GM18868 (cell line): ENCODE measurements at regions not wholly inside any gene's neighbourhood (a gene's known extent, or its start where the extent isn't known, plus 50 kb on each side); places are given as distances from the start of the nearest gene placed in this dataset.
"Not testable (repeated sequence)": the region's sequence is repeated elsewhere in the genome, so short reads cannot be mapped to it uniquely, and the experiment has no call there.

Experiments used
- ATAC-seq: cut with Tn5 transposase; IDR thresholded peaks from one replicate; pipeline ENCODE4 v1.9.1; 2021; ENCODE audit warnings: mild to moderate bottlenecking, moderate library complexity; ENCODE audit not compliant: unreplicated experiment

DNA sequence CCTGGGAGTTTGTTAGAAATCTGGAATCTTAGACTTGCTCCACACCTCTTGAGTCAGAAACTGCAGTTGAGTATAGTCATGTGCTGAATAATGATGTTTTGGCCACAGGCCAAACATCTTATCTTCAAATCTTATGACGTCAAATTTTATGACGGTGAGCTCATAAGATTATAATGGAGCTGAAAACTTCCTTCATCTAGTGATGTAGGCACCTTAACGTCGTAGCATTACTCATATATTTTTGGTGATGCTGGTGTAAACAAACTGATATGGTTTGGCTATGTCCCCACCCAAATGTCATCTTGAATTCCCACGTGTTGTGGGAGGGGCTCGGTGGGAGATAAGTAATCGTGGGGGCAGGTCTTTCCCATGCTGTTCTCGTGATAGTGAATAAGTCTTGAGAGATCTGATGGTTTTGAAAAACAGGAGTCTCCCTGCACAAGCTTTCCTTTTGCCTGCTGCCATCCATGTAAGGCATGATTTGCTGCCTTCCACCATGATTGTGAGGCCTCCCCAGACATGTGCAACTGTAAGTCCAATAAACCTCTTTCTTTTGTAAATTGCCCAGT, 268.0 kb upstream of the PROK2 start:
- ATAC-seq: no peak

- no peak for ATAC-seq
These were observed 265.8 kb upstream of the PROK2 start for GRCh38 chr3:72050771-72051170.

GRCh38 chr3:72050048-72050632, 265.2 kb upstream of the PROK2 start:
- no peak for ATAC-seq

- ATAC-seq: no peak
These were observed 264.4 kb upstream of the PROK2 start for GRCh38 chr3:72049300-72049699.

GRCh38 chr3:72048873-72049272, 263.9 kb upstream of the PROK2 start:
- no peak for ATAC-seq

GRCh38 chr3:72047221-72047871, 262.4 kb upstream of the PROK2 start:
- no peak for ATAC-seq

DNA sequence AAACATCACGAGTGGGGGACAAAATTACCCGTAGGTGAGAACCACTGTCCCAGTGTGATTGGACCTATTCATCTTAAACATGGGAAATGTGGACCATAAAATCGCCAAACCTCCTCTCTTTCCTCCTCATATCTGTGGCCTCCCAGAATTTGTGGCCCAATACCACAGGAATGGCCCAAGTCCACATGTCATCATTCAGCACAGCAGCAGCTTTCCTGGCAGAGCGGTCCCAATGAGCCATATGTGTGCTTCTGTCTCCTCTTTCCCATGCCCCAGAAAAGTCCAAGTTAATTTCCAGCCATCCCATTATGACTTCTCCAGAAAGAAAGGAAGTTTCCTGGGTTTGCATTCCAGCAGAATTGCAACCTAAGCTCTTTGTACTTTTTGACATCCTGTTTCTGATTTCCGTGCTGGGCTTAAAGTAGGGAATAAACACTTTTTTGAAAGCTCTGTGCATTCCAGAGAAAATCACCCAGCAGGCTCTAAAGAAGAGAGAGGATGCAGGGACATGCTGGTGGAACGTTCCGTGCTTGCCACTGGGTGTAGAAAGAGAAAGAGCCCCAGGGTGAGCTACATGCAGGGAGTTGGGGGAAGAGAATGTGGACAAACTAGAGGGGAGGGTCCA, 259.4 kb upstream of the PROK2 start:
- no peak for ATAC-seq

- peak; percentile 37 for ATAC-seq
These were observed 258.5 kb upstream of the PROK2 start for GRCh38 chr3:72043204-72044133.

DNA sequence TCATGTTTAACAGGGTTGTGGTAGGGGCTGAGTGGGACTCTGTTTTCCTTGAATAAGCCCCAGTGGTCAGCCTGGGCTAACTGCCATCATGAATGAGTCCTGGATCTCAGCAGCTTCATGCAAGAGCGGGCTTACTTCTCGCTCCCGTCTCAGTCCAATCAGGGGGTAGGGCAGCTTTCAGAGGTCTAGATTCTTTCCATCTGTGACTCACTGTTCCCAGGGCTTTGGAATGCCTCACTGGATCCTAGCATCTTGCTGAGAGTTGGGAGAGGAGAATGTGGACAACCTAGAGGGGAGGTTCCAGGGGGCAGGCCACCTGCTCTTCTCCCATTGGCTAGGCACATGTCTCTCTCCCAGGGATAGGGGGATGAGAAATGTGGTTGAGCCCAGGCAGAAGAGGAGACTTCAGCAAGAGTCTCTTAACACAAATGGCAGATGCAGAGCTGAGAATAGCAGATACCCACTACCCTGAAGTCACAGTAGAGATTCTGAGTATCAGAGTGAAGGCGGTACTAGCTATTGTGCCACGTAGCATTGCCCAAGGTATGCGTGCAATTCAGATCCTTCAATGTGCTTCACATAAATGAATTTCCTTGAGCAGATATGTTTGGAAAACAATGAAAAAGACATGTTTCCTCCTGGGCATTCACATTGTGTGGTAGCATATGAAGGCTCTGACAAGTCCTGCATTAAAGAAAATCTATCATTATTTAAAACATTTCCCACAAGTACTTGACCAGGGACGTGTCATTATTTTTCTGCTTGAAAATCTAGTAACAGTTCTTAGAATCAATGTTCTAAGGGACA, 257.7 kb upstream of the PROK2 start:
- ATAC-seq: no peak

DNA sequence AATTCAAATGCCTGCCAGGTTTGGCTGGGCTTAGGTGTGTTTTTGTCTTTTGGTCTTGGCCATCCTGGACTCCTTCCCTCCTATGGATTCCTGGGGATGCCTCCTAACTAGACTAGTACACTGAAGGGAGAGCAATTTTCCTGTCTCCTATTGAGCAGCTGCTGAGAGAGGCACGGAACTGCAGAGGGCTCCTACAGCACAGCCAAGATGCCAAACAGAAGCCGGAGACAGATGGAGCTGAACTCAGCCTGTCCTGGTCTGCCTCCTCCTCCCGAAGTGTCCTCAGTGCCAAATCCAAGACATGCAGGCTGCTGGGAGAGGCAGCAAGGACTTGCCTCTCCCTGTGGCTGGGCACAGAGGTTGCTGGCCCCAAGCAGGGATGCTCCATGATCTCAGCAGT, 256.6 kb upstream of the PROK2 start:
- ATAC-seq: no peak

DNA sequence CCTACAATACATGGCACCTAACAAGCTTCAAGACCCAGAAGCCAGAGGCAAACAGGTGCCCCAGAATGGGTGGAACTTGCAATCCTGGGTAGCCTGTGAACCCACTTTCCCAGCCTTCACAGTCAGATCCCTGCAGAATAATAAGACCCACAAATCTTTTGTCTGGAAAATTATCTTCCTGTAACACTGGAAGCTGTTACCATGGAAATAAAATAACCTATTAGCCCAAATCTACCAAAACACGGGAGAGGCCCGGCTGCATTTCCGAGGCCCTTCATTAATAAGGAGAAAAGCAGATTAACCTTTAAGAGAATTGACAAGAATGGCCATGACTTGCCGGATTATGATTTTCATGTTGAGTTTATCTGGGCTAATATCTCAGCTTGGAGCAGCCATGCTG, 256.1 kb upstream of the PROK2 start:
- ATAC-seq: no peak

DNA sequence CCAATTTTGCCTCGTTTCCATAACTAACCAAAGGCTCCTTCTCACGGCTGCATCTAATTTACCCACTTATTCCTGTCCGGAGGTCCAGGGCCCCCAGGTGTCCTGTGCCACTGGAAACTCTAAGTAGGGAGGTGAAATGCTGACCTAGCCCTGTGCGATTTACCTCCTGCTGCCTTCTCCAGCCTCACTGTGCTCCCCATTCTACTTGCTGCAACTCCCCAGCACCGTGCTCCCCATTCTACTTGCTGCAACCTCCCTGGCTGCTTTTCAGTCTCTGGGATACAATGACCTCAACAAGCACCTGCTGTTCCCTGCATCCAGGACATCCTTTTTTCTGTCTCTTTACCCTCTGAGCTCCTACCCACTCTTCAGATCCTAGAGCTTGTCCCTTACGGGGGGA, 254.7 kb upstream of the PROK2 start:
- ATAC-seq: no peak

GRCh38 chr3:72036899-72037298, 252.0 kb upstream of the PROK2 start:
- ATAC-seq: no peak

- no peak for ATAC-seq
These were observed 250.7 kb upstream of the PROK2 start for GRCh38 chr3:72035606-72036005.

DNA sequence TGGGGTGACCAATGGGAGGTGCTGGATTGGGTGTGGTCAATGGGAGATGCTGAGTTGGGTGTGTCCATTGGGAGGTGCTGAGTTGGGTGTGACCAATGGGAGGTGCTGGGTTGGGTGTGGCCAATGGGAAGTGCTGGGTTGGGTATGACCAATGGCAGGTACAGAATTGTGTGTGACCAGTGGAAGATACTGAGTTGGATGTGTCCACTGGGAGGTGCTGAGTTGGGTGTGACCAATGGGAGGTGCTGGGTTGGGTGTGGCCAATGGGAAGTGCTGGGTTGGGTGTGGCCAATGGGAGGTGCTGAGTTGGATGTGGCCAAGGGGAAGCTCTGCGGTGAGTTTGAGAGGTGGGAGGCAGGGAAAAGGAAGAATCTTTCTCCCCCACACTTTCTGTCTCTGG, 250.0 kb upstream of the PROK2 start:
- no peak for ATAC-seq

- ATAC-seq: peak; percentile 72
These were observed 248.9 kb upstream of the PROK2 start for GRCh38 chr3:72033666-72034428.

DNA sequence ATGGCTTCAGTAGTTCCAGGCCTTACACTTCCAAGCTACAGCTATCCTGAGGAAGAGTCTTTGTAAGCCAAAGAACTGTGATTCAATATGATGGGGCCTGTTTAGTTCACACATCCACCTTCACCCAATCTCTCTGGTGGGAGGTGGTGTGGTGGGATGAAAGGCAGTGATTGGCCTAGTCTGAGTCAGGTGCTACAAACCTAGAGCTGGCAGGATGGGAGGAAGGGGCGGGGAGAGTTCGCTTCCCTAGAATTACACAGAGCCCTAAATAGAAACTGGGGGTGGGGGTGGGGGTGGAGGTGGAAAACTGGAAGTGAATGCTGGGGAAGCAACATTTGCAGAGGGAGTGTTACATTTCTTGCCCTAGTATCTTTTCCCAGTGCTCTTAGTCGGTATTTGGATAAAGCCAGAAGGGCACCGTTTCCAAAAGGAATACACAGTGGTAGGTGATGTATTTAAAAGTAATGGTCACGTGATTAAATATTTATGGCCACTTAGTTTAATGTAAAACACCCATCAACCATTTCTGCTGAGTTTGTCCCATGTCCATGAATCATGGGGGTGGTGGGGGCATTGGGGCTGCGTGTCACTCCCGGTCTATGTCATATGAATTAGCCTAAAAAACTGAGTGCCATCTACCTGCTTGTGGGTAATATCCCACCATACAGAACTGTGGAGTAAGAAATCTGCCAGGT, 247.6 kb upstream of the PROK2 start:
- ATAC-seq: no peak

DNA sequence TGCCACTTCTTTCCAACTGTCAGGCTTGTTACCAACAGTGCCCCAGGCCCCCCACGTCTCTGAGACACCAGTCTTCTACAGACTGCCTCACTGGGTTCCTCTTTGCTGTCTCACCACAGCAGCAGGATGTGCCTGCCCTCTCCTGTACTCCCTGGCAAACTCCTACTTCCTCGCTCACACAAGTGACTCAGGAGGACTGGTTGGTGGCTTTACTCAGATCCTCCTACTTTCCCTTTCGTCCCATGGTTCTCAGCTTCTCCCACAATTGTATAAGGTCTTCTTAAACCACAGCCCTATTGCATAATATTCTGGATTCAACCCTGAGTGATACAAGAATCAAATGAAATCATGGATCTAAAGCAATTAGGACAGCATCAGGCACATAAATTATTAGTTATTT, 246.6 kb upstream of the PROK2 start:
- no peak for ATAC-seq

DNA sequence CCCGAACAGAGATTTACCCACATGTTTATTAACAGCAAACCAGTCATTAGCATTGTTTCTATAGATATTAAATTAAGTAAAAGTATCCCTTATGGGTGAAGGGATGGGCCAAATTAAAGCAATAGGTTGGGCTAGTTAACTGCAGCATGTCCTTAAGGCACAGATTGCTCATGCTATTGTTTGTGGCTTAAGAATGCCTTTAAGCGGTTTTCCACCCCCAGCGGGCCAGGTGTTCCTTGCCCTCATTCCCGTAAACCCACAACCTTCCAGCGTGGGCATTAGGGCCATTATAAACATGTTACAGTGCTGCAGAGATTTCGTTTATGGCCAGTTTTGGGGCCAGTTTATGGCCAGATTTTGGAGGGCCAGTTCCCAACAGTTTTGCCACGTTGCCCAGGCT, 245.3 kb upstream of the PROK2 start:
- ATAC-seq: not testable (repeated sequence)
